ENCODE measurements at regions not wholly inside any gene's neighbourhood (a gene's known extent, or its start where the extent isn't known, plus 50 kb on each side); places are given as distances from the start of the nearest gene placed in this dataset.

GRCh38 chr7:16982640-16983350 is 101.0 kb upstream of the AGR3 start:
- peaks cover 20% of the 10 kb centered on the region for H3K4me1 Mint-ChIP-seq
- H3K4me3 Mint-ChIP-seq, result no peak overlapping the region
- no peak for DNase-seq (ENCODE audit: low spot score in 2 of 2, unreplicated experiment in 2 of 2)
- H3K27me3 Mint-ChIP-seq (ENCODE audit: low read depth), result no peaks in the 10 kb centered on the region
- H3K36me3 Mint-ChIP-seq, result no peaks in the 10 kb centered on the region
- TF ChIP-seq CTCF (IDR thresholded peaks at IDR 0.05; ENCODE audit: unreplicated experiment), result peak; percentile 94
- no peaks in the 10 kb centered on the region for H3K9me3 Mint-ChIP-seq
- peak overlapping the region; percentile 23 for H3K27ac Mint-ChIP-seq

GRCh38 chr7:16984375-16984774 is 102.6 kb upstream of the AGR3 start:
- peaks cover 12% of the 10 kb centered on the region for H3K4me1 Mint-ChIP-seq
- H3K27me3 Mint-ChIP-seq (ENCODE audit: low read depth), result no peaks in the 10 kb centered on the region
- H3K4me3 Mint-ChIP-seq, result no peak overlapping the region
- H3K27ac Mint-ChIP-seq, result no peak overlapping the region
- no peak for TF ChIP-seq CTCF (IDR thresholded peaks at IDR 0.05; ENCODE audit: unreplicated experiment)
- H3K9me3 Mint-ChIP-seq, result no peaks in the 10 kb centered on the region
- no peaks in the 10 kb centered on the region for H3K36me3 Mint-ChIP-seq
- DNase-seq (ENCODE audit: low spot score in 2 of 2, unreplicated experiment in 2 of 2), result no peak

DNA sequence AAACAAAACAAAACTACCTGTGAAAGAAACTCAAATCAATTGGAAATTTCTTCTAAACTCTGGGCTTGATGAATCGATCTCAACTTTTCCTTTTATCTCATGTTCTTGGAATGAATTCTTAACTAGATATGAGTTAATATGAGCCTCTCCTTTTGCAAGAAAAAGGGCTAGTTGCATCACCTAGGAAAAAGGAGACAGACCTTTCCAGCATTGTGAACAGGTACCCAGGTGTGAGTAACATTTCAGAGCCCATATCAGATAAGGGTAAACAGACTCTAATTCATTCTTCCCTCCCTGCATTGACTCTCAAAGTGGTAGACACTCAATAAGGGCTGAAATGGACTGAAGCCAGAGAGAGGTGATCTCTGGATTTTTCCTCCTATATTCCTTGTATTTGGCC is 103.8 kb upstream of the AGR3 start:
- DNase-seq (ENCODE audit: low spot score in 2 of 2, unreplicated experiment in 2 of 2), result no peak
- no peak overlapping the region for H3K4me3 Mint-ChIP-seq
- no peaks in the 10 kb centered on the region for H3K36me3 Mint-ChIP-seq
- H3K27me3 Mint-ChIP-seq (ENCODE audit: low read depth), result no peaks in the 10 kb centered on the region
- no peaks in the 10 kb centered on the region for H3K9me3 Mint-ChIP-seq
- H3K27ac Mint-ChIP-seq, result no peak overlapping the region
- peaks cover 22% of the 10 kb centered on the region for H3K4me1 Mint-ChIP-seq
- no peak for TF ChIP-seq CTCF (IDR thresholded peaks at IDR 0.05; ENCODE audit: unreplicated experiment)

DNA sequence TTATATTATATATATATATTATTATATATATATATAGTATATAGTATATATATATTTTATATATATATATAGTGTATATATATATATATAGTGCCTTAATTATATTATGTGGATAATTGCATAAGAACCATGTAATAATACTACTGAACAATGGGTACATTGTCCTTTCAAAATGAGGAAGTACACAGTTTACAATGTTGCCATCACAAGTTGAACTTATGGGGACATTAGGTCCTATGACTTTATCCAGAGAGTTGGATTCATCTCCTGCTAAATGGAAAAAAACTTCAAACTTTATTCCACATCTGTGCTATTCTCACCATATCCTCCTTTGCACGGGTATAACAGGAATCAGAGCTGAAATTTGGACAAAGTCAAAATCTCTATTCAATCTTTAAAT is 105.0 kb upstream of the AGR3 start:
- Mint-ChIP-seq H3K9me3 (no peaks in the 10 kb centered on the region), H3K27ac (no peak overlapping the region), H3K4me1 (peaks cover 28% of the 10 kb centered on the region), H3K4me3 (no peak overlapping the region), H3K27me3 (ENCODE audit: low read depth) (no peaks in the 10 kb centered on the region), H3K36me3 (no peaks in the 10 kb centered on the region)
- no peak for TF ChIP-seq CTCF (IDR thresholded peaks at IDR 0.05; ENCODE audit: unreplicated experiment)
- DNase-seq (ENCODE audit: low spot score in 2 of 2, unreplicated experiment in 2 of 2), result no peak

DNA sequence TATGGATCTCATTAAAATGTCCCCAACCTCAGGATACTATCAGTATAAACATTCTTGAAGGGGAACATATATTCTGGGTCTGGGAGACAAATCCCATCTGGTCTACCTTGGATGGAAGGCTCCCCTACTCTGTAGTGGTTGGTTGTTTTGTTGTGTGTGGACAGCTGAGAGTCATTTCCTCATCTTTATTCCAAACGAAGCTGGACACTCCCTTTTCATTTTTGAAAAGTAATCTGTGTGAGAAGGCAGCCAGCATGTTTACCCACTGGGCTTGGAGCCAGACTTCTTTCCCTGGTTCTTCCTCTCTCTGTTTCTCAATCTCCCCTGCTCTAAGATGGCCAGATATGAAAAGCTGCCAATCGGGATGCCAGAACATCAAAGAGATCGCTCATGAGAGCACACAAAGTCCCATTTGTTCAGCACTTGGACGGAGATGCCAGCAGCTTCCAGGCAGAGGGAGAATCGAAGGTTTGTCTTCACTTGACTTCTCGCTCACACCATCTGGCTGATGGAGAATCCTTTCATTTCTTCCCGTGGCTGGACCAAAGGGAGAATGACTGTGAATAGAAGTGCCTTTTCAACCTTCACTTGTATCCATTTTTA is 108.1 kb upstream of the AGR3 start:
- H3K27ac Mint-ChIP-seq, result peak overlapping the region; percentile 81
- no peaks in the 10 kb centered on the region for H3K27me3 Mint-ChIP-seq (ENCODE audit: low read depth)
- peaks cover 20% of the 10 kb centered on the region for H3K4me1 Mint-ChIP-seq
- TF ChIP-seq CTCF (IDR thresholded peaks at IDR 0.05; ENCODE audit: unreplicated experiment), result no peak
- DNase-seq (ENCODE audit: low spot score in 2 of 2, unreplicated experiment in 2 of 2), result peak in 1 of 2 experiments; percentile 38
- H3K9me3 Mint-ChIP-seq, result peaks cover 1% of the 10 kb centered on the region
- no peaks in the 10 kb centered on the region for H3K36me3 Mint-ChIP-seq
- H3K4me3 Mint-ChIP-seq, result peak overlapping the region; percentile 20
